Activated CD4-positive, alpha-beta memory T cell treated with anti-CD3 and anti-CD28 coated beads, Interleukin-2, amount 10 ng/mL, durations not matched to agents 7 days and 5 days (primary cell): ENCODE measurements at regions not wholly inside any gene's neighbourhood (a gene's known extent, or its start where the extent isn't known, plus 50 kb on each side); places are given as distances from the start of the nearest gene placed in this dataset.

Experiments used
- CTCF ChIA-PET: fragments of 350-600 bp; sonication (Branson Sonifier 250); formaldehyde crosslinking; loops from one replicate; lab custom pipeline; 2021; ENCODE audit warnings: antibody characterized with exemption, inconsistent platforms; lab: Charles Lee
- POLR2A ChIA-PET: fragments of 350-600 bp; sonication (Branson Sonifier 250); formaldehyde crosslinking; loops from one replicate; lab custom pipeline; 2021; ENCODE audit warnings: antibody characterized with exemption; lab: Charles Lee
- DNase-seq: peaks from one replicate; pipeline ENCODE4 v3.0.0-alpha.2; 2020
- H3K27ac Mint-ChIP-seq: one replicate; pipeline ENCODE4 v1.8.0; 2021; ENCODE audit warnings: mild to moderate bottlenecking, mixed read lengths
- H3K27me3 Mint-ChIP-seq: one replicate; pipeline ENCODE4 v1.8.0; 2021; ENCODE audit warnings: mixed read lengths
- H3K36me3 Mint-ChIP-seq: one replicate; pipeline ENCODE4 v1.8.0; 2021; ENCODE audit warnings: low read depth, mixed read lengths
- H3K4me1 Mint-ChIP-seq: one replicate; pipeline ENCODE4 v1.8.0; 2021; ENCODE audit warnings: mixed read lengths
- H3K4me3 Mint-ChIP-seq: one replicate; pipeline ENCODE4 v1.8.0; 2021; ENCODE audit warnings: mild to moderate bottlenecking, mixed read lengths
- H3K9me3 Mint-ChIP-seq: one replicate; pipeline ENCODE4 v1.8.0; 2021; ENCODE audit warnings: mixed read lengths

GRCh38 chr11:11770921-11771486 lies 70.8 kb upstream of the USP47 start:
- Mint-ChIP-seq H3K9me3 (no peaks in the 10 kb centered on the region), H3K27me3 (peaks cover 28% of the 10 kb centered on the region), H3K27ac (no peak overlapping the region), H3K36me3 (no peaks in the 10 kb centered on the region), H3K4me1 (no peaks in the 10 kb centered on the region), H3K4me3 (no peak overlapping the region)
- ChIA-PET CTCF (no interaction called here), POLR2A (no interaction called here)
- DNase-seq = no peak

- DNase-seq = no peak
- Mint-ChIP-seq H3K4me3 (no peak overlapping the region), H3K9me3 (no peaks in the 10 kb centered on the region), H3K36me3 (no peaks in the 10 kb centered on the region), H3K27me3 (peaks cover 30% of the 10 kb centered on the region), H3K27ac (no peak overlapping the region), H3K4me1 (no peaks in the 10 kb centered on the region)
- ChIA-PET CTCF (no interaction called here), POLR2A (no interaction called here)
These were observed 71.5 kb upstream of the USP47 start for GRCh38 chr11:11770296-11770695.

- POLR2A ChIA-PET = no interaction called here
- no peaks in the 10 kb centered on the region for H3K9me3 Mint-ChIP-seq
- DNase-seq = no peak
- no peaks in the 10 kb centered on the region for H3K36me3 Mint-ChIP-seq
- H3K27ac Mint-ChIP-seq = no peak overlapping the region
- peaks cover 26% of the 10 kb centered on the region for H3K27me3 Mint-ChIP-seq
- H3K4me3 Mint-ChIP-seq = no peak overlapping the region
- H3K4me1 Mint-ChIP-seq = no peaks in the 10 kb centered on the region
- CTCF ChIA-PET = interaction anchor here (0.7 kb wide), 1 partner anchor 19 kb away, joined by 3 read pairs; no protein-coding TSS in a partner anchor
These were observed 72.0 kb upstream of the USP47 start for GRCh38 chr11:11769782-11770181.

- Mint-ChIP-seq H3K4me1 (no peaks in the 10 kb centered on the region), H3K4me3 (no peak overlapping the region), H3K36me3 (no peaks in the 10 kb centered on the region), H3K27ac (no peak overlapping the region), H3K27me3 (peaks cover 25% of the 10 kb centered on the region), H3K9me3 (no peaks in the 10 kb centered on the region)
- DNase-seq = no peak
- ChIA-PET CTCF (interaction anchor here (0.7 kb wide), 1 partner anchor 19 kb away, joined by 3 read pairs; no protein-coding TSS in a partner anchor), POLR2A (no interaction called here)
These were observed 72.4 kb upstream of the USP47 start for GRCh38 chr11:11769362-11769761.

GRCh38 chr11:11764423-11764803 lies 77.4 kb upstream of the USP47 start:
- H3K4me3 Mint-ChIP-seq = no peak overlapping the region
- POLR2A ChIA-PET = no interaction called here
- H3K27me3 Mint-ChIP-seq = peaks cover 20% of the 10 kb centered on the region
- H3K4me1 Mint-ChIP-seq = no peaks in the 10 kb centered on the region
- H3K27ac Mint-ChIP-seq = no peak overlapping the region
- DNase-seq = no peak
- CTCF ChIA-PET = no interaction called here
- no peaks in the 10 kb centered on the region for H3K9me3 Mint-ChIP-seq
- no peaks in the 10 kb centered on the region for H3K36me3 Mint-ChIP-seq

GRCh38 chr11:11763796-11764422 lies 77.9 kb upstream of the USP47 start:
- H3K4me1 Mint-ChIP-seq = no peaks in the 10 kb centered on the region
- H3K27ac Mint-ChIP-seq = no peak overlapping the region
- no peaks in the 10 kb centered on the region for H3K36me3 Mint-ChIP-seq
- no peaks in the 10 kb centered on the region for H3K9me3 Mint-ChIP-seq
- ChIA-PET POLR2A (no interaction called here), CTCF (no interaction called here)
- H3K4me3 Mint-ChIP-seq = no peak overlapping the region
- DNase-seq = no peak
- H3K27me3 Mint-ChIP-seq = peaks cover 17% of the 10 kb centered on the region

GRCh38 chr11:11760838-11761237 lies 80.9 kb upstream of the USP47 start:
- no peaks in the 10 kb centered on the region for H3K9me3 Mint-ChIP-seq
- H3K27me3 Mint-ChIP-seq = peaks cover 6% of the 10 kb centered on the region
- H3K36me3 Mint-ChIP-seq = no peaks in the 10 kb centered on the region
- no peak for DNase-seq
- H3K4me1 Mint-ChIP-seq = no peaks in the 10 kb centered on the region
- H3K27ac Mint-ChIP-seq = no peak overlapping the region
- CTCF ChIA-PET = no interaction called here
- no peak overlapping the region for H3K4me3 Mint-ChIP-seq
- POLR2A ChIA-PET = no interaction called here

- POLR2A ChIA-PET = no interaction called here
- CTCF ChIA-PET = interaction anchor here (0.6 kb wide), 1 partner anchor 1105 kb away, joined by 3 read pairs; no protein-coding TSS in a partner anchor
- Mint-ChIP-seq H3K9me3 (no peaks in the 10 kb centered on the region), H3K27ac (no peak overlapping the region), H3K27me3 (peaks cover 14% of the 10 kb centered on the region), H3K4me1 (no peaks in the 10 kb centered on the region), H3K4me3 (no peak overlapping the region), H3K36me3 (no peaks in the 10 kb centered on the region)
- no peak for DNase-seq
These were observed 83.1 kb upstream of the USP47 start for GRCh38 chr11:11758603-11759196.

- Mint-ChIP-seq H3K4me1 (no peaks in the 10 kb centered on the region), H3K27ac (no peak overlapping the region), H3K36me3 (no peaks in the 10 kb centered on the region), H3K4me3 (no peak overlapping the region), H3K27me3 (peaks cover 14% of the 10 kb centered on the region), H3K9me3 (no peaks in the 10 kb centered on the region)
- POLR2A ChIA-PET = no interaction called here
- no peak for DNase-seq
- CTCF ChIA-PET = no interaction called here
These were observed 83.9 kb upstream of the USP47 start for GRCh38 chr11:11757909-11758308.

- CTCF ChIA-PET = no interaction called here
- H3K4me1 Mint-ChIP-seq = no peaks in the 10 kb centered on the region
These were observed 85.1 kb upstream of the USP47 start for GRCh38 chr11:11756718-11757117.

GRCh38 chr11:11755871-11756270 lies 85.9 kb upstream of the USP47 start:
- Mint-ChIP-seq H3K4me3 (no peak overlapping the region), H3K36me3 (no peaks in the 10 kb centered on the region), H3K27me3 (peaks cover 14% of the 10 kb centered on the region), H3K9me3 (no peaks in the 10 kb centered on the region), H3K27ac (no peak overlapping the region), H3K4me1 (no peaks in the 10 kb centered on the region)
- ChIA-PET POLR2A (no interaction called here), CTCF (no interaction called here)
- no peak for DNase-seq

More at GRCh38 chr11:11756718-11757117, 85.1 kb upstream of the USP47 start:
- DNase-seq = no peak
- Mint-ChIP-seq H3K27ac (no peak overlapping the region), H3K36me3 (no peaks in the 10 kb centered on the region), H3K27me3 (peaks cover 14% of the 10 kb centered on the region), H3K4me3 (no peak overlapping the region), H3K9me3 (no peaks in the 10 kb centered on the region)
- POLR2A ChIA-PET = no interaction called here

- Mint-ChIP-seq H3K9me3 (no peaks in the 10 kb centered on the region), H3K4me1 (no peaks in the 10 kb centered on the region), H3K4me3 (no peak overlapping the region), H3K27ac (no peak overlapping the region), H3K27me3 (peaks cover 16% of the 10 kb centered on the region), H3K36me3 (no peaks in the 10 kb centered on the region)
- no peak for DNase-seq
- CTCF ChIA-PET = no interaction called here
- POLR2A ChIA-PET = no interaction called here
These were observed 89.1 kb upstream of the USP47 start for GRCh38 chr11:11752679-11753078.

- H3K4me3 Mint-ChIP-seq = no peak overlapping the region
- H3K36me3 Mint-ChIP-seq = no peaks in the 10 kb centered on the region
- peaks cover 16% of the 10 kb centered on the region for H3K27me3 Mint-ChIP-seq
- no peaks in the 10 kb centered on the region for H3K4me1 Mint-ChIP-seq
- CTCF ChIA-PET = no interaction called here
- POLR2A ChIA-PET = no interaction called here
- DNase-seq = no peak
- H3K9me3 Mint-ChIP-seq = no peaks in the 10 kb centered on the region
- H3K27ac Mint-ChIP-seq = no peak overlapping the region
These were observed 91.5 kb upstream of the USP47 start for GRCh38 chr11:11750017-11750878.
